ENCODE measurements at regions not wholly inside any gene's neighbourhood (a gene's known extent, or its start where the extent isn't known, plus 50 kb on each side); places are given as distances from the start of the nearest gene placed in this dataset.

DNA sequence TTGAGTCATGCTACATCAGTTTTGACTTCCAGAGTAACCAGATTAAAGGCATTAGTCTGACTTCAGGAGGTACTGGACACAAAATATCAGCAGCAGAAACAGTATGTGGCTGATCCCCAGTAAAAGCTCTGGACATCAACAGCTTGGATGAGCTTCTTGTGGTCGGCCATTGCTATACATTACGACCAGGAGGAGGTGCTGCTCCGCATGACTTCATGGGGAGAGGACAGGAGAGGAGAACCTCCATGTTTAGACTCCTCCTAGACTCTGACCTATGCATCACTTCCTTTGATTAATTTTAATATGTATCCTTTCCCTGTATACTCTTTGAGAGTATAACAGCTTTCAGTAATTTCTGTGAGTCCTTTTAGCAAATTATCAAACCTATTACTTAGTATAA lies 285.6 kb upstream of the ARHGEF26 start:
- DNase-seq (ENCODE audit: low spot score): no peak
- TF ChIP-seq POLR2AphosphoS5 (IDR thresholded peaks at IDR 0.05) (no peak), POLR2A (IDR thresholded peaks at IDR 0.05) (no peak)
- TF ChIP-seq, protein P1, sequence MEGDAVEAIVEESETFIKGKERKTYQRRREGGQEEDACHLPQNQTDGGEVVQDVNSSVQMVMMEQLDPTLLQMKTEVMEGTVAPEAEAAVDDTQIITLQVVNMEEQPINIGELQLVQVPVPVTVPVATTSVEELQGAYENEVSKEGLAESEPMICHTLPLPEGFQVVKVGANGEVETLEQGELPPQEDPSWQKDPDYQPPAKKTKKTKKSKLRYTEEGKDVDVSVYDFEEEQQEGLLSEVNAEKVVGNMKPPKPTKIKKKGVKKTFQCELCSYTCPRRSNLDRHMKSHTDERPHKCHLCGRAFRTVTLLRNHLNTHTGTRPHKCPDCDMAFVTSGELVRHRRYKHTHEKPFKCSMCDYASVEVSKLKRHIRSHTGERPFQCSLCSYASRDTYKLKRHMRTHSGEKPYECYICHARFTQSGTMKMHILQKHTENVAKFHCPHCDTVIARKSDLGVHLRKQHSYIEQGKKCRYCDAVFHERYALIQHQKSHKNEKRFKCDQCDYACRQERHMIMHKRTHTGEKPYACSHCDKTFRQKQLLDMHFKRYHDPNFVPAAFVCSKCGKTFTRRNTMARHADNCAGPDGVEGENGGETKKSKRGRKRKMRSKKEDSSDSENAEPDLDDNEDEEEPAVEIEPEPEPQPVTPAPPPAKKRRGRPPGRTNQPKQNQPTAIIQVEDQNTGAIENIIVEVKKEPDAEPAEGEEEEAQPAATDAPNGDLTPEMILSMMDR (IDR thresholded peaks at IDR 0.05): no peak
- no peaks in the 10 kb centered on the region for H3K9me3 ChIP-seq
- WGBS: 93% methylated on average over 3 of the region's 3 CpGs
- H3K27me3 ChIP-seq (replicated peaks; ENCODE audit: insufficient read depth): no peaks in the 10 kb centered on the region
- intact Hi-C loops (cut with DNase I): no loop called here
- H3K4me1 ChIP-seq (replicated peaks): no peaks in the 10 kb centered on the region
- H3K36me3 ChIP-seq: no peaks in the 10 kb centered on the region
- no peak overlapping the region for H3K27ac ChIP-seq
- H3K4me3 ChIP-seq: no peak overlapping the region

DNA sequence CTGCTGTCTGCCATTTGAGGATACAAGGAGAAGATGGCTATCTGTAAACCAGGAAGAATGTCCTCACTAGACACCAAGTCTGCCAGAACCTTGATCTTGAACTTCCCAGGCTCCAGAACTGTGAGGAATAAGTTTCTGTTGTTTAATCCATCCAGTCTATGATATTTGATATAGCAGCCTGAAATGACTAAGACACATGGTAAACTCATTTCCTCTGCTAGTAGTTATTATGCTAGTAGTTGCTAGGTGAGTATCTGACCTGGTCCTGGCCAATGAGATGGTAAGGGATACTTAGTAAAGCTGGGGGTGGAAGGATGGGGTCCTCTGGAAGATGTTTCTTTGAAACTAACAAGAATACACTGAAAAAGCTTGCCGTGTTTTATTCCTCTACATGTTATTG lies 280.7 kb upstream of the ARHGEF26 start:
- no peak overlapping the region for H3K4me3 ChIP-seq
- no peak overlapping the region for H3K27ac ChIP-seq
- H3K9me3 ChIP-seq: no peaks in the 10 kb centered on the region
- TF ChIP-seq POLR2A (IDR thresholded peaks at IDR 0.05): no peak
- TF ChIP-seq POLR2AphosphoS5 (IDR thresholded peaks at IDR 0.05): no peak
- TF ChIP-seq, protein P1 (IDR thresholded peaks at IDR 0.05): no peak
- no peaks in the 10 kb centered on the region for H3K36me3 ChIP-seq
- DNase-seq (ENCODE audit: low spot score): no peak
- H3K27me3 ChIP-seq (replicated peaks; ENCODE audit: insufficient read depth): no peaks in the 10 kb centered on the region
- 95% methylated on average over 1 of the region's 1 CpG for WGBS
- intact Hi-C loops (cut with DNase I): no loop called here
- no peaks in the 10 kb centered on the region for H3K4me1 ChIP-seq (replicated peaks)

GRCh38 chr3:153843994-153844393 lies 277.2 kb upstream of the ARHGEF26 start:
- H3K27ac ChIP-seq: no peak overlapping the region
- no peaks in the 10 kb centered on the region for H3K27me3 ChIP-seq (replicated peaks; ENCODE audit: insufficient read depth)
- H3K9me3 ChIP-seq: no peaks in the 10 kb centered on the region
- H3K4me1 ChIP-seq (replicated peaks): no peaks in the 10 kb centered on the region
- no peaks in the 10 kb centered on the region for H3K36me3 ChIP-seq
- TF ChIP-seq POLR2A (IDR thresholded peaks at IDR 0.05) (no peak), POLR2AphosphoS5 (IDR thresholded peaks at IDR 0.05) (no peak)
- TF ChIP-seq, protein P1 (IDR thresholded peaks at IDR 0.05): no peak
- no peak for DNase-seq (ENCODE audit: low spot score)
- no peak overlapping the region for H3K4me3 ChIP-seq
- intact Hi-C loops (cut with DNase I): no loop called here

DNA sequence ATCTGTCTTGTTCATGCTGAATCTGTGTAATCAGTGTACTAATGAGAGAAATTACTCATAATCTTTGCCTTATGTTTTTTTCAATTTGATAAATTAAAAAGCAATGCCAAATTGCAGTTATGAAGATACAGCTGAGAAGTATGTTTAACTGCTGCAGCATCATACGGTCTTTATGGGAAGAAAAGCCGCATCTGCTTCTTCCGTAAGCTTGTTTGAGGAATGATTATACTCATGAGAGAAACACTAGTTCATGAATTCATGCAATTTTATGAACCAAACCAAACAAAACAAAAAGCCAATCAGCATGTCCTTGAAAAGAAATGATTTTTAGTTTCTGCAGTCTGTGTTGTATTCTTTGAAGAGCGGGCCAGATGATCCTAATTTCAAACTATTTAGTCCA lies 275.9 kb upstream of the ARHGEF26 start:
- Histone ChIP-seq H3K4me1 (replicated peaks) (no peaks in the 10 kb centered on the region), H3K27me3 (replicated peaks; ENCODE audit: insufficient read depth) (no peaks in the 10 kb centered on the region), H3K36me3 (no peaks in the 10 kb centered on the region), H3K27ac (no peak overlapping the region), H3K4me3 (no peak overlapping the region), H3K9me3 (no peaks in the 10 kb centered on the region)
- no peak for DNase-seq (ENCODE audit: low spot score)
- intact Hi-C loops (cut with DNase I): no loop called here
- TF ChIP-seq POLR2A (IDR thresholded peaks at IDR 0.05): no peak
- TF ChIP-seq, protein P1 (IDR thresholded peaks at IDR 0.05): no peak
- no peak for TF ChIP-seq POLR2AphosphoS5 (IDR thresholded peaks at IDR 0.05)
- 94% methylated on average over 4 of the region's 4 CpGs for WGBS

- no peaks in the 10 kb centered on the region for H3K36me3 ChIP-seq
- H3K4me1 ChIP-seq (replicated peaks): no peaks in the 10 kb centered on the region
- TF ChIP-seq, protein P1 (IDR thresholded peaks at IDR 0.05): no peak
- TF ChIP-seq POLR2AphosphoS5 (IDR thresholded peaks at IDR 0.05) (no peak), POLR2A (IDR thresholded peaks at IDR 0.05) (no peak)
- no peak for DNase-seq (ENCODE audit: low spot score)
- H3K4me3 ChIP-seq: no peak overlapping the region
- H3K27ac ChIP-seq: no peak overlapping the region
- H3K9me3 ChIP-seq: no peaks in the 10 kb centered on the region
- H3K27me3 ChIP-seq (replicated peaks; ENCODE audit: insufficient read depth): no peaks in the 10 kb centered on the region
- WGBS: 43% methylated on average over 3 of the region's 3 CpGs
- intact Hi-C loops (cut with DNase I): no loop called here
These were observed 272.5 kb upstream of the ARHGEF26 start for GRCh38 chr3:153848702-153849101.
